Fibroblast of skin of right biceps (primary cell): ENCODE measurements at regions not wholly inside any gene's neighbourhood (a gene's known extent, or its start where the extent isn't known, plus 50 kb on each side); places are given as distances from the start of the nearest gene placed in this dataset.

Experiments
- DNase-seq: peaks from one replicate; pipeline ENCODE4 v3.0.0-alpha.2; 2013

GRCh38 chr4:3667258-3667657, 98.9 kb upstream of the ADRA2C start:
- no peak for DNase-seq

DNA sequence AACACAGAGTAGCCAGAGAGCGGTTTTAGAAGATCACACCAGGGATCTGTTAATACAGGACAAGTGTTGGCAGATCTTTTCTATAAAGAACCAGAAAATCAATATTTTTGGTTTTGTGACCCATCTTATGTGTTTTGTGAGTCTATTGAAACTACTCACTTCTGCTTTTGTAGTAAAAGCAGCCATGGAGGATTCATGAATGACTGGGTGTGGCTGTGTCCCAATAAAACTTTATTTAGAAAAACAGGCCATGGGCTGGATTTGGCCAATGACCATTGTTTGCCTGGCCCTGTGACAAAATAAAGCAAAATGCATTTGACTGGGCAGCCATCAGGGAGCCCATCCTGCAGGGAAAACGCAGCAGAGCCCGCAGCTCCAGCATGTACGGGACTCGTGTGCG, 99.9 kb upstream of the ADRA2C start:
- DNase-seq = no peak

DNA sequence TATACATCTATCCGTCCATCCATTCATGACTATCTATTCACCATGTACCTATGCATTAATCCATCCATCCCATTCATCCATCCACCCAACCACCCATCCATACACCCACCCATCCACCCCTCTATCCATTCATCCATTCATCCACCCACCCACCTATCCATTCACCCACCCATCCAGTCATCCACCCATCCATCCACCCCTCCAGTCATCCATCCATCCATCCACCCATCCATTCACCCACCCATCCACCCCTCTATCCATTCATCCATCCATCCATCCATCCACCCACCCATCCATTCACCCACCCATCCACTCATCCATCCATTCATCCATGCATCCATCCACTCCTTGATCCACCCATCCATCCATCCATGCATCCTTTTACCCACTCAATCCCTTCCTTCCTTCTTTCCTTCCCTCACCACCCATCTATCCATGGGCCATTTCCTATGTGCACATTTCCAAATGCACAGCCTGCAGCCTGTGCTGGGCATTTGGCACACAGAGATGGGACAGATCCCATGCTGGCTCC, 100.8 kb upstream of the ADRA2C start:
- no peak for DNase-seq

DNA sequence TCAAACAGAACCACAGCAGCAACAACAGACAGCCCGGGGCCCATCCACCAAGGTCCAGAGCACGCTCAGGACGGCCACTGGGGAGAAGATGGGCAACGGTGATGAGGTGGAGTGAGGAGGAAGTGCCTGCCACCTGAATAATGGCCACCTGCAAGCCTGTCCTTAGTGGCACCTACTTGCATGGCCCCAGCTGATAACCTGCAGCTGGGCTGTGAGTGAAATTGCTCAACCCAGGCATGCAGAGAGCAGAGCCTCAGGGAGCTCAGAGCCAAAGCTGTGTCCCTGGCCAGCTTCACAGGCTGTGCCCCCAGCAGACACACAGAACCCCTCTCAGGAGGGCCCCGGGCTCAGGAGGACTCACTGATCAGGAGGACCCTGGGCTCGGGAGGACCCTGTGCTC, 102.4 kb upstream of the ADRA2C start:
- DNase-seq = no peak

GRCh38 chr4:3662516-3662915, 103.7 kb upstream of the ADRA2C start:
- DNase-seq = no peak

GRCh38 chr4:3661989-3662388, 104.2 kb upstream of the ADRA2C start:
- DNase-seq = no peak

DNA sequence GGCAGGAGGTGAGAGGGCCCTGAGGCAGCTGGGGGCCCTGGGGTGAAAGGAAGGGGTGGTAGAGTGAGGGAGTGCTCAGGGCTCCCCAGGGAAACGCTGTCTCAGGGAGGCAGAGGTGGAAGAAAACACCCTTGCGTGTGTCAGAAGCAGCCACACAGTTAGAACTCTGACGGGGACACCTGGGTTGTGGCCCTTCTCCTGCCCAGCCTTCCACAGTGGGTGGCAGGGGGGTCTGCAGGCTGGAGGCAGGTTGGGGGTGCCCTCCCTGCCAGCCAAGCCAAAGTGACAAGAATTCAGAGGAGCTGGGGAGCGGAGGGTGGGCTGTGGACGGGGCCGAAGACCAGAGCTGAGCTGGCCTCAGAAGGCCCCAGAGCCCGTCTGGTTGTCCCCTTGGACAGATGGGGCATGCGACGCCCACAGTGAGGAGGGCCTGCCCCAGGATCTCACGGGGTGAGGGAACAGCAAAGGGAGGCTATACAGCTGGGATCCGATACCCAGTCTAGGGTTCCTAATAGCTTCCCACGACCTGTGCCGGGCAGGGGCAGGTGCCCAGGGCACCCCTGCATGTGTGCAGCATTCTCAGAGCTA, 105.2 kb upstream of the ADRA2C start:
- DNase-seq = no peak

DNA sequence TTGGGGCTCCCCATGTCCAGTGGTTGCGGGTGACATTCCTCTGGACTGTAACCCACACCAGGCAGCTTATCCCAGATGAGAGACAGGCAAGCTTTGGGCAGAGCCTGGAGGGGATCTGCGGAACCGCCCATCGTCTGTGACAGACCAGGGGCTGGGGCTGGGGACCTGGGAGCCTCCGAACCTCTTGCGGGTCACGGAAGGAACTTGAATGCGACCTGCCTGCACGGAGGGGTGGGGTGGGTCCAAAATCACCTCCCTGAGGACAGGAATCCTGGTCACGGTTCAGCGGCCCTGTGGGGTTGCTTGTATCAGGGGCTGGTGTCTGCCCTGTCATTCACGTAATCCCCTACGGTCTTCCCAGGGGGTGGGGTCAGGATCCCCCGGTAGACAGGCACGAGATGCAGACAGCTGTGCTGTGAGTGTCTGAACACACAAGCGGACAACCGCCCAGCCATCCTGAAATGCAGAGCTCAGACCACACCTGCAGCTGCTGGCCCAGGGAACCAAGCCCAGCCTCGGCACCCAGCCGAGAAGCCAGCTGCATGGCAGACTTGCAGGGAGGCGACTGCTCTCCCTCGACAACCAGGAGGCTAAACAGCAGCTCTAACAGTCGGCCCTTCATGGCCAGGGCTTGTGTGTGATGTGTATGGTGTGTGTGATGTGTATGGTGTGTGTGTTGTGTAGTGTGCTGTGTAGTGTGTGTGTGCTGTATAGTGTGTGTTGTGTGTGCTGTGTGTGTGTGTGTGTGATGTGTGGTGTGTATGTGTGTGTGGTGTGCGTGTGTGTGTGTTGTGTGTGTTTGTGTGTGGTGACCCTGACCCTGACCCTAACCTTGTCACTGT, 105.9 kb upstream of the ADRA2C start:
- DNase-seq = no peak

DNA sequence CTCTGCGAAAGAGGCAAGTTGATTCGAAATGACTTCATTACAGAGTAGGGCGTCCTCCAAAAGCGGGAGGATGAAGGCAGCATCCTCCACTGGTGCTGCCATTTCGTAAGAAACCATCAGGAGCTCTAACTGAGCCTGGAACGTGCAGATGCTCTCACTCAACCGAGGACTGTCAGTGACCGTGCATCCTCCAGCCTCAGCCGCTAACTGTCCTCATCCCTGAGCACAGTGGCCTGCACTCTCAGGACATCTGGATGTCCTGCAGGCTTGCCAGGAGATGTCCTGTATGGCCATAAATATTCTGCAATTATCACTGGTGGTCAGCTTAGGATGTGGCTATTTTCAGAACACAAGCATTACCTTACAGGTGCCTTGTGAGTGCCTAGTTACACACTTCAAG, 107.1 kb upstream of the ADRA2C start:
- no peak for DNase-seq

GRCh38 chr4:3658530-3658913, 107.7 kb upstream of the ADRA2C start:
- no peak for DNase-seq

GRCh38 chr4:3657902-3658529, 108.2 kb upstream of the ADRA2C start:
- peak; percentile 77 for DNase-seq

DNA sequence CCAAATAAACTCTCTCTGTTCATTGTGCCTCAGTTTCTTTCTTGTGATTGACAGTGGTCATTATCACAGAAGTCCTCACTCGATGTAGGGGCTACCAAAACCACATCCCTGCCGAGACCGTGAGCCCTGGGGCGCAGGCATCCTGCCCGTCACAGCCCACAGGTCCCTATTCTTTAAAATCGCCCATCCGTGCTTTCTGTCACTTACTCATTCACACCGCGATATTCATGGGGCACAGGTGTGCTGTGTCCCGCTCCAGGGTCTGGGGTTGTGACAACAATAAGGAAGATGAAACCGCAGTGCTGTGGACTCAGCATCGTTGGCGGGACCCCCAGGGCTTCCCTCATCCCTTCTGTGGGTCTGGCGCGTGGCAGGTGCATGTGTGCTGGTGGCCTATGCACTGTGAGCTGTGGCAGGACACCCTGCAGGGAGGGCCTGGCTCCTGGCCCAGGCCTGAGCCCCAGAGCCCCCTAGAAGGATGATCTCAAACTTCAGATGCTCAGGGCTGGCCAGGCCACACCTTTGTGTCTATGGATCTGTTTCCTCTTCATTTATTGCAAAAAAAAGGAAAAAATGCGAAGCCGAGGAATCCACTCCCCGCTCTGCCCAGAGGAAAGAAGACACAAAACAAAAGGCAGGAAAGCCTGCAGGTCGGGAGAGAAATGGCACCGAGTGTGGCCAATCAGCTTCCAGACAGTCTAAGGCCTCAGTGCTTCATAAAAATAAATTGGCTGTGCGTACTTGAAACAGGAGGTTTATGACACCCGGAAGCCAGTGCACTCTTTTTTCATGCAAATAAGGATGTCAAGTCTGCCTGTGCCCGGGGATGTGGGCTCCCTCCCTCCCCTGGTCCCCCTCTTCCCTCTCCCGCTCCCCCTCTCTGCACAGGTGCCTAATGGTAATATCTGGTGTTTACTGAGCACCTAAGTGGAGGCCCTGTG, 109.5 kb upstream of the ADRA2C start:
- DNase-seq = no peak

GRCh38 chr4:3655963-3656362, 110.2 kb upstream of the ADRA2C start:
- DNase-seq = no peak

DNA sequence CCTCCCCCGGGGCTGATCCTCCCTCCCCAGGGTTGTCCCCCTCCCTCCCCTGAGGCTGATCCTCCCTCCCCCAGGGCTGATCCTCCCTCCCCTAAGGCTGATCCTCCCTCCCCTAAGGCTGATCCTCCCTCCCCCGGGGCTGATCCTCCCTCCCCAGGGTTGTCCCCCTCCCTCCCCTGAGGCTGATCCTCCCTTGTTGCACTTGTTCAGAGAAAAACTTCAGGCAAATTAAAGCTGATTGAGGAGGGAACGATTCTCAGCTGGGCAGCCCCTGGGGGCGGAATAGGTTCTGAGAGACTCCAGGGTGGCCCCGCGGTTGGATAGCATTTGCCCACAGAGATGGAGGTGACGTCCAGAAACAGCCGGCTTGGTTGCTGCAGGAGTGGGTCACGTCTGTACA, 110.7 kb upstream of the ADRA2C start:
- no peak for DNase-seq

DNA sequence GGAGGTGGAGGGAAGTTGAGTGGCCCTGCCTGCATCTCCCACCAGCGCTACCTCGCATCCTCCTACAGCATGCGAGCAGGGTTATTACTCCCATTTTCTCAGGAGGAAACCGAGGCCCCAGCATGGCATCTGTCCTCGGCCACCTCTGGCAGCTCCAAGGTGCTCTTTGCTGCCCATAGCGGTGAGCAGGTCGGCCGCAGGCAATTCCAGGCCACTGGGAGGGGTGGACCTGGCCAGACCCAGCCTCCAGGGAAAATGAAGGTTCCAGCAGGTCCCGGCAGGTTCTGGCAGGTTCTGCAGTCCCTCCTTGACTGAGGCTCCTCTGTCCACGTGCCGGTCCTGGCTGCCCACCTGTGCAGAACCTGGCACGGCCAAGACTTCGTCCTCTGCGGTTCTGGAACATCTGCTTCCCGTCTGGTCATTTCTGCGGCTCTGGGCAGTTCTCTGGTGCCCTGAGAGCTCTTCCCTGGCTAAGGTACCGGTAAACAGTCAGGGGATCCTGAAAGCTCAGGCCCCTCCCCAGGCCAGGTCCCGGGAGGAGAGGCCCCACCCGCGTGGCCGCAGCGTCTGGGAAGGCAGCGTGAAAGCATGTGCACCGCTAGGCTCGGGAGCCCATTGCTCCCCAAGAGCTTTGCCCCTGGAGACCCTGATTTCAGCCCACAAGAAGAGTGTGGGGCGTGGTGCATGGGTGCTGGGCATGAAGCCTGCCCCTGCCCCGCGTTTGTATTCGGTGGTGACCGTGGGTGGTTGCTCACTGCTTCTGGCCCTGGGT, 112.0 kb upstream of the ADRA2C start:
- no peak for DNase-seq

DNA sequence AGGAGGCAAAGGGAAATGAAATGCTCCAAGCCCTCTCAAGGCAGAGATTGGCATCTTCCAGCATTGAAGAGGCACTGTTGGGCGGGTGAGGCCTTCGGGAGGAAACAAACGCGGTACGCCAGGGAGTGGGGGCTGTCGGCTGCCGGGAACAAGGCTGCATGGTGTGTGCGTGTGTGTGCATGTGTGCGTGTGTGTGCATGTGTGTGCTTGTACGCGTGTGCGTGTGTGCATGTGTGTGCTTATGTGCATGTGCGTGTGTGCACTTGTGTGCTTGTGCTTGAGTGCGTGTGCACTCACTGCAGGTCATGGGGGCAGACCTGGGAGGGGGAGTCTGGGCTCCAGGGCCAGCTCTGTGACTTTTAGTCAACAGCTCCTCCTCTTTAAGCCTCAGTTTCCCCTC, 113.6 kb upstream of the ADRA2C start:
- DNase-seq = no peak

DNA sequence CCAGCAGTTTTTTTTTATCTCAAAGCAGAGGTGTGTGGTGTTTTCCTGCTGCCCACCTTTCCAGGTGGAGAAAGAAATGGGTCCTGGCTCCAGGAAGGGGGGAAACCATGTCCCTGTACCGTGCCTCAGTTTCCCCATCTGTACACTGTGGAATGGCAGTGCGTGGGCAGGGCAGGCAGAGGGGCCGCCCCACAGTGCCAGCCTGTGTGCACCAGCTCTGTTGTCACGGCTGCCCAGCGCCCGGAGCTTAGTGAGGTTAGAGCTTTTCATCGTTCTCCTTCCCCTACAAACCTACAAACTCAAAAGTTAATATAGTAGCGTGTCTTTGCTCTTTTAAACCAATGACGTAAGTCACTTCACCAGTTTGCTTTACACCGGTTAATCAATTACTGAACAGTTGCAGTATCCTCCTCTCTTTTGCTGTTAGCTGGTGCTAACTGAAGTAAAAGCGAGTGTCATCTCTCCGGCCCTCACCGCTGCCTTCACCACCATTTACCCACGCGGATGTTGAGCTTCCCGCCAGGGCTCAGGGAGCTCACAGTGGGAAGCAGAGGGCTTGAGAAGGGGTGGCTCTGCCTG, 114.8 kb upstream of the ADRA2C start:
- no peak for DNase-seq

DNA sequence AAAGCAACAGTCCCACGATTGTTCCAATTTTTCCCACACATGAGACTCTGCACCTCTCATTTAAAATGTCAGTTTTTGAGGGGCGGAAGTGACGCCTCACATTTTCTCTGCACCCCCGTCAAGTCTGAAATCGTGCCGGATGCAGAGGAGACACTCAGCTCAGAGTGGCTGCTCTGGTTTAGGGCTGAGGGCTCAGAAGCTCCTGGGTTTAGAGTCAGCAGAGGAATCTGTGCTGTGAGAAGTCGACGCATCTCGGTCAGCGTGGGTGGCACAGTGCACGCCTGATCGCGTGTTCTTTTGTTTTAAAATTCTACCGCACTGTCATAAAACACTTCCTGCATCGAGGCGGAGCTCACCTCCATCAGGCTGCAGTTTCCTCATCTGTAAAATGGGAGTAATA, 116.7 kb upstream of the ADRA2C start:
- DNase-seq = no peak

DNA sequence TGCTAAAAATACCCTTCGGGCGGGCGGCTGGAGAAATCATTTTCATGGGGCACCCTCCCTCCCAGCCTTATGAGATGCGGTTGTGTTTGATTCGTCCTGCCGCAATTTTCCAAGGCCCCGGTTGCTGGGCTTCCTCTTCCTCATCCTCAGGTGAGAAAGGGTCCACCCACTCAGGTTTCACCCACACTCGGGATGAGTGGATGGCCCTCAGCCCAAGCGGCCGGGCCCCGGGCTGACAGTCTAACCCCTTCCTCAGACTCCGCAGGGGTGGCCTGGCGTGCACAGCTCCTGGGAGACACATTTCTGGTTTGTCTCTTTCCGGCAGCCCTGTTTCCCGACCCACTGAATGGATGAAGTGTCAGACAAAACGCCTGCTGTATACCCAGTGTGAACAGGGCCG, 116.5 kb upstream of the LRPAP1 start:
- DNase-seq = no peak

DNA sequence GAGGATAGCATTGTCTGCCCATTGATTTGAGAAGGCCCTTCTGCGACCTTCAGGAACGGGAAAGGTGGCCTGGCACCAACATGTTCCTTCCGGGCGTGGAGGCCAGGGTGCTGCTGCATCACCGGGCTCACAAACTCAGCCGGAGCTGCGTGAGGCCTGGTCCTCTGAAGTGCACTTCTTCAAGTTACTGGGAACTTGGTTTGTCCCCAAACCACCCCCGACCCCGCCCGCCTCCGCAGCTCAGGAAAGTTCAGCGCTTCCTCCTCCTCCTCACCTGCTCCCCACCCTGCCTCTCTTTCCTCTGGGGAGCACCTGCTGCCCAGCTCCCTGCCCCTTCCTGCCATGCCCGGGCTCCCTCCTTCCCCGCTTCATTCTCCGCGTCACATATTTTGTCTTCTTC, 116.0 kb upstream of the LRPAP1 start:
- no peak for DNase-seq

- peak; percentile 11 for DNase-seq
These were observed 115.2 kb upstream of the LRPAP1 start for GRCh38 chr4:3647421-3647820.
